Cardiac fibroblast (primary cell): ENCODE measurements at regions not wholly inside any gene's neighbourhood (a gene's known extent, or its start where the extent isn't known, plus 50 kb on each side); places are given as distances from the start of the nearest gene placed in this dataset.
"Not testable (repeated sequence)": the region's sequence is repeated elsewhere in the genome, so short reads cannot be mapped to it uniquely, and the experiment has no call there.

ENCODE experiments used
- DNase-seq, 2 donors: peaks; one replicate each; pipeline versions ENCODE4 v3.0.0 to v3.0.0-alpha.2; 2010; ENCODE audit warnings: low read depth in 2 of 2
- H3K4me3 ChIP-seq, 2 donors: replicated peaks in 1 of 2; 1 replicate in 1 of 2; 2 replicates in 1 of 2; pipeline ENCODE4 v1.5.1; 2011; ENCODE audit warnings: low read depth in 2 of 2, low read length in 2 of 2, mild to moderate bottlenecking in 2 of 2, moderate library complexity in 1 of 2
- TF ChIP-seq, protein P1 (sequence below): IDR thresholded peaks from one replicate; pipeline ENCODE4 v1.5.1; 2011; ENCODE audit warnings: low read depth, mild to moderate bottlenecking, low read length, inconsistent platforms

DNA sequence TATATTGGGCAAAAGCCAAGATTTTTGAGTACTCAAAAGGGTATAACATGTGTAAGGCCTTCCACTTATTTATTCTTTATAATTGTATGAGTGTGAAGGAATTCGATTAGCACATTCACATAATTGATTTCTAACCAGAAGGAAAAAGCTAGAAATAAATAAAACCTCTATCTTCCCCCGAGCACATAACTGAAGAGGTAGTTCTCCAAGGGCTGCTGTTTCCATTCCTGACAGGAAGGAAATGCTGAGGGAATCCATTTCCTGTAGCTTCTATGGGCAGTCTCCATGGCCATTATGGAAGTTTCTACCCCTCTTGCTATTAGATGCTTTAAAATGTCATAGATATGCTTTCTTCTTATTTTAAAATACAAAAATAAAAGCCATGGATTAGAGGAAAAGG is 70.5 kb upstream of the ABCB5 start:
- TF ChIP-seq, protein P1, sequence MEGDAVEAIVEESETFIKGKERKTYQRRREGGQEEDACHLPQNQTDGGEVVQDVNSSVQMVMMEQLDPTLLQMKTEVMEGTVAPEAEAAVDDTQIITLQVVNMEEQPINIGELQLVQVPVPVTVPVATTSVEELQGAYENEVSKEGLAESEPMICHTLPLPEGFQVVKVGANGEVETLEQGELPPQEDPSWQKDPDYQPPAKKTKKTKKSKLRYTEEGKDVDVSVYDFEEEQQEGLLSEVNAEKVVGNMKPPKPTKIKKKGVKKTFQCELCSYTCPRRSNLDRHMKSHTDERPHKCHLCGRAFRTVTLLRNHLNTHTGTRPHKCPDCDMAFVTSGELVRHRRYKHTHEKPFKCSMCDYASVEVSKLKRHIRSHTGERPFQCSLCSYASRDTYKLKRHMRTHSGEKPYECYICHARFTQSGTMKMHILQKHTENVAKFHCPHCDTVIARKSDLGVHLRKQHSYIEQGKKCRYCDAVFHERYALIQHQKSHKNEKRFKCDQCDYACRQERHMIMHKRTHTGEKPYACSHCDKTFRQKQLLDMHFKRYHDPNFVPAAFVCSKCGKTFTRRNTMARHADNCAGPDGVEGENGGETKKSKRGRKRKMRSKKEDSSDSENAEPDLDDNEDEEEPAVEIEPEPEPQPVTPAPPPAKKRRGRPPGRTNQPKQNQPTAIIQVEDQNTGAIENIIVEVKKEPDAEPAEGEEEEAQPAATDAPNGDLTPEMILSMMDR: no peak
- no peak for DNase-seq
- no peak overlapping the region for H3K4me3 ChIP-seq

DNA sequence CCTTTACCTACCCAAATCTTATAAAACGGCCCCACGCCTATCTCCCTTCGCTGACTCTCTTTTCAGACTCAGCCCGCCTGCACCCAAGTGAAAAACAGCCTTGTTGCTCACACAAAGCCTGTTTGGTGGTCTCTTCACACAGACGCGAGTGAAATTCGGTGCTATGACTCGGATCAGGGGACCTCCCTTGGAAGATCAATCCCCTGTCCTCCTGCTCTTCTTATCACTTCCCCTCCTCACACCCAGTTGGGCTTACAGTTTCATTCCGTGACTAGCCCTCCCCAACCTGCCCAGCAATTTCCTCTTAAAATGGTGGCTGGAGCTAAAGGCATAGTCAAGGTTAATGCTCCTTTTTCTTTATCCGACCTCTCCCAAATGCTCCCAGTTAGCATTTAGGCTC is 68.5 kb upstream of the ABCB5 start:
- DNase-seq, H3K4me3 ChIP-seq: not testable (repeated sequence)

DNA sequence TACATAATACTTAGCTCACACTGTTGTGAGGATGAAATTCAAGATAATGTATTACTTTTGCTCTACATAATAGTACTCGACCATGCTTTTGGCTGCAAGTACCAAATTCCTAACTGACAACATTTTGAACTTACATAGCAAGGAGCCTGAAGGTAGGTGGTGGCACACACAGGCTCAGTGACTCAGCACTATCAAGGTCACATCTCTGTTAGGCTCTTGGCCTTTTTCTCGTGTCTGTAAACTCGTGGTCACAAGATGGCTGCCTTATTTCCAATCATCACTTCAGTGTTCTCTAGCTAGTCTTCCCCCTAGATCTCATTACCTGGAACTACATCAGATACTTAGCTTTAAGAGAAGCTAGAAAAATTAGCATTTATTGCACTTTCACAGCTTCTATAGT is 61.4 kb upstream of the ABCB5 start:
- TF ChIP-seq, protein P1: no peak
- no peak for DNase-seq
- no peak overlapping the region for H3K4me3 ChIP-seq

DNA sequence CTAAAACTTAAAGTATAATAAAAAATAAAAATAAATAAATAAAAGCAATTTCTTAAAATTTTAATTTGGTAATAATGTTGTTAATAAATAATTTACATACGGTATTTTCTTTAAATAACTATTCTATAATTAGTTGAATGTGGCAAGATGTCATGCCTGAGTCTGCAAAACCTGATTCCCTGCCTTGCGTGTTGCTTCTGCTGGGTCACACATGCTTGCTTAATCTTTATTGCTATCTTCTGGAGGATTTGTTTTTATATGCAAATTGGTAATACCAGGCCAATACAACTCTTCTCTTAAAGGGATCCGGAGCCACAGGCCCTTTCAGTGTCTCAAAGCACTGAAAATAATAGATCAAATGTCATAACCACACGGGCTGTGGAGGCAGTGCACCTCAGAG is 59.4 kb upstream of the ABCB5 start:
- H3K4me3 ChIP-seq: no peak overlapping the region
- no peak for DNase-seq
- TF ChIP-seq, protein P1: no peak

DNA sequence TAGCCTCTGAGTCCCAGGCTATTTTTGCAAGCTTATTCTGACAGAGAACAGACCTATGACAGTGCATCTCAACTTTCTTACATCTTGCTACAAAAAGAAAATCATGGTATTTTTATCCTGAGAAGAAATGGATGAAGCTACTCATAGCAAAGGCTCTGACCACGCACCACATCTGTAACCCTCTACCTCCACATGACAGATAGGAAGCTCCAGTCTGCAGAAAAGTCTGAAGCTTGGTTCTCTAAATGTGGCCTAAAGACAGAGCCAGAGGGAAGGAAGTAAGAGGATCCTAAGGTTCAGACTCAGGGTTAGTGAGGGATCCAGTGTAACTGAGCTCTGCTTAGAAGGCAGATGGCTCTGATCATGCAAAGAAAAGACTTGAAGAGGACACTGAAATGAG is 58.4 kb upstream of the ABCB5 start:
- no peak for DNase-seq
- no peak overlapping the region for H3K4me3 ChIP-seq
- TF ChIP-seq, protein P1: no peak

DNA sequence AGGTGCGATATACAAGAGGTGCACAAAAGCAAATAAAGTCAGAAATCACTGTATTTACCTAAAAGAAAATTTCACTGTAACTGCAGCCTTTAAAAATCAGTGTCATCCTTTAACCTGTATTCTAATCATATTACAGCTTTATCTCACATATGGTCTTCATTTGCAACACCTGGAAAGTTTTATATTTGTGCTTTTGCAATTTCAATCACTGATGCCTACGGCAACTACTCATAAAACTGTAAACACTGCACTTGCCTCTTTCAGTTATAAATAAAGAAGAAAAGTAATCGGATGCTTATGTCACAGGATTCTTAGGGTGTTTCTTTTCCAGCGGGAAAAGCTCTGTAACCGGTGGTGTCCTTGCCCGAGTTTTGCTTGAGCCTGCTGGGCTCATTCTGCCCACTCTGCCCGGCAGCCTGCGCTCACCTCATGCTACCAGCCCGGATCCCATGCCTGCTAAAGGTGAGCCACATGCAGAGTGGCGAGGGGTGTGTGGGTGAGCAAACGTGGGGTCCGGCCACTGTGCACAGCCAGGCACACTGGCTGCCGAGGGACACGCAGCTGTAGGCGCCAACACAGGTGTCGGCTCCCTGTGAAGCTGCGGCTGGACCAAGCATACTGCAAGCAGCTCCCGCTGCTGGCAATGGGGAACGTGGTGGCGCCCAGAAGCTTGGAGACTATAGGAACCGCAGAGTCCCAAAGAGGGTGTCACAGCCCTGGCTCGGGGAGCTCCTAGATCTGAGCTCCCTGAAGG is 56.3 kb upstream of the ABCB5 start:
- TF ChIP-seq, protein P1: no peak

DNA sequence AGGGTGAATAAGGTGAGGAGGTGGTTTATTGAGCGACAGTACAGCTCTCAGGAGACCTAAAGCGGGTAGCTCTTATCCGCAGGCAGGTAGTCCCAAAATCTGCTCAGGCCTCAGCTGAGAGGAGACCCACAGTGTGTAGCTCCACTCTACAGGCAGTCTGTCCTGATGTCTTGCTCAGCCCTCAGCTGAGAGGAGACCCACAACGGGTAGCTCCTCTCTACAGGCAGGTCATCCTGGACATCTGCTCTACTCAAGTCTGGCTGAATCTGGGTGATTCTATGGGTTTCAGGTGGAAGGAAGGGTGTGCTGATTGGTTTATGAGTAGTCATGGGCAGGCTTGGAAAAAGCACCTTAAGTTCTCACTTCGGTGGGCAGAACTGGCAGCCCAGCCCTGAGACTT is 55.6 kb upstream of the ABCB5 start:
- H3K4me3 ChIP-seq: no peak overlapping the region
- TF ChIP-seq, protein P1: no peak

More for the DNA sequence above, 56.3 kb upstream of the ABCB5 start:
- H3K4me3 ChIP-seq: no peak overlapping the region
- DNase-seq: no peak

More for the DNA sequence above, 55.6 kb upstream of the ABCB5 start:
- DNase-seq: no peak
